ENCODE measurements at regions not wholly inside any gene's neighbourhood (a gene's known extent, or its start where the extent isn't known, plus 50 kb on each side); places are given as distances from the start of the nearest gene placed in this dataset.
"Not testable (repeated sequence)": the region's sequence is repeated elsewhere in the genome, so short reads cannot be mapped to it uniquely, and the experiment has no call there.

GRCh38 chr10:125247576-125247975, 87.2 kb upstream of the CTBP2 start:
- DNase-seq (ENCODE audit: low spot score): no peak

GRCh38 chr10:125243532-125244253, 83.3 kb upstream of the CTBP2 start:
- DNase-seq (ENCODE audit: low spot score): no peak

DNA sequence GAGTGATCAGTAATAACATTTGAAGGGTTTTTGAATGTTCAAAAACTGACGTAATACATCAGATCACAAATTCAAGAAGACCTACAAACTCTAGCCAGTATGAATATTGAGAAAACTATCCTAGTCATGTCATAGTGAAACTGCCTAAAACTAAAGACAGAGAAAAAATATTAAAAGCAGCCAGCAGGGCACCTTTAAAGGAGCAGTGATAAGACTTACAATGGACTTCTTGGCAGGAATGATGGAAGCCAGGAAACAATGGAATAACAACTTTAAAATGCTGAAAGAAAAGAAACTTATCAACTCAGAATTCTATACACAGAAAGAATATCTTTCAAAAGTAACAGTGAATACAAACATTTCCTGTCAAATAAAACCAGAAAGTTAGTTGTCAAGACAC, 78.3 kb upstream of the CTBP2 start:
- DNase-seq (ENCODE audit: low spot score): no peak

- DNase-seq (ENCODE audit: low spot score): no peak
These were observed 75.7 kb upstream of the CTBP2 start for GRCh38 chr10:125236091-125236490.

- DNase-seq (ENCODE audit: low spot score): no peak
These were observed 75.0 kb upstream of the CTBP2 start for GRCh38 chr10:125235093-125236069.

DNA sequence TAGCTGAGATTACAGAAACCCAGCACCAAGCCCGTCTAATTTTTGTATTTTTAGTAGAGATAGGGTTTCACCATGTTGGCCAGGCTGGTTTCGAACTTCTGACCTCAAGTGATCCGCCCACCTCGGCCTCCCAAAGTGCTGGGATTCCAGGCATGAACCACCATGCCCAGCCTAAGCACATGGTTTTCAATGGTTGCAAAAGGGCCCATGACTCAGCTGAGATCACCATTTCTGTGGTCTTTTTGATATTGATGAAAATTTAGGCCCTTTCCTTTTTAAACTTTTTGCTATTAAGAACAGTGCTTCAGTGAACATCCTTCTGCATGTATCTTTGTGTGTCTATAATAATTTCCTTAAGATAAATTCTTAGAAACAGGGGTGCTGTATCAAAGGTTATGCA, 74.2 kb upstream of the CTBP2 start:
- DNase-seq (ENCODE audit: low spot score): not testable (repeated sequence)

GRCh38 chr10:125233726-125234125, 73.4 kb upstream of the CTBP2 start:
- no peak for DNase-seq (ENCODE audit: low spot score)

- no peak for DNase-seq (ENCODE audit: low spot score)
These were observed 72.5 kb upstream of the CTBP2 start for GRCh38 chr10:125232841-125233240.

DNA sequence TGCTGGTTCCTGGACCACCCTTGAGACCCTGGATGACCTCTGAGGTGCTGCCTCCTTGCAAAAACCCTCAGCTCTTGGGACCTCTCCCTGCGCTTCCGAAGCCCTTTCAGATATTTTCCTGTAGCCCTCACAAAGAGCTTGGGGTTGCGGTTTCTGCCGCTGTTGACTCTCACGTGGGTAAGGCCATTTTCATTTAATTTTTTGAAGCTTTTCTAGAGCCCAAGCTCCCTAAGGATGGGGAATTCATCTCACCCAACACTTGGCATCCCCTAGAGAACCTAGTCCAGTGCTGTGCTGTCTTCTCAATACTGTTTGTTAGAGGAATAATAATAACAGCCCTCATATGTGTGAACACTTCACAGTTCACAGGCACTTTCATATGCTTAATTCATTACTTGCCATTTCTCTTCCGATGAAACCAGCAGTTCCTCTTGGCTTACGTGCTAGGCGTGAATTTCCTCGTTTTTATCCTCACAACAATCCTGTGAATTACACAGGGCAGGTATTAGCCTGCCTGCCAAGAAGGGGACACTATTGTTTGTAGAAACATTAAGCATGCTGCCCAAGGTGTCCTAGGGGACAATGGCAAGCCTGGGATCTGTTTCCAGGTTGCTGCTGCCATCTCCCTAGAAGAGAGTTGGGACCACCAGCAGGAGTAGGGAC, 71.6 kb upstream of the CTBP2 start:
- no peak for DNase-seq (ENCODE audit: low spot score)

DNA sequence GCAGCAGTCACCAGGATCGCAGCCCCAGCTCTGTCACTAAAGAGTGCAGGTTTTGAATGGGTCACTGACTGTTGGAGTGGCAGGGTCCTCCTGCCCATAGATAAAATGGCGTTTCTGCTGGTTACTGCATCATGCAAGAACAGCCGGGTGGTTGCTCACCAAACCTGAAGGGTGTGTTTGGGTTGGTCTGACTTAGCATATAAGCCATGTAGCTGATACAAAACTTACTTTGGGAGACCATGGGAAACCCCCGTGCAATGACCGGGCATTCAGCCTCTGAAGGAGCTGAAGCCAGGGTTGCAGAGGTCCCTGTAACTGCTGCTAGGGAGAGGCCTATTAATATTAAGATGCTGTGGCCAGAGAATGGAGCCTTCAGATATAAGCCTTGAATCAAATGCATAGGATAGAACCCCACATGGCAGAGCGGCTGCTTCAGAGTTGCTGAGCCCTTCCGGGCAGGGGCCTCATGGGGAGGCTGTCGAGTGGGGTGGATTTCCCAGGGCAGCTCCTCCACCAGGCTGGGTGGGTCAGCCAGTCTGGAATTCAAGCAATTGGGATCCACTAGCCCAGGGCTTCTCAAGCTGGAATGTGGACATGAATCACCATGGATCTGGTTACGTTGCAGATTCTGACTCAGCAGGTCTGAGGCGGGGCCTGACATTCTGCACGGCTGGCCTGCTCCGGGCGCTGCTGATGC, 70.9 kb upstream of the CTBP2 start:
- DNase-seq (ENCODE audit: low spot score): no peak

DNA sequence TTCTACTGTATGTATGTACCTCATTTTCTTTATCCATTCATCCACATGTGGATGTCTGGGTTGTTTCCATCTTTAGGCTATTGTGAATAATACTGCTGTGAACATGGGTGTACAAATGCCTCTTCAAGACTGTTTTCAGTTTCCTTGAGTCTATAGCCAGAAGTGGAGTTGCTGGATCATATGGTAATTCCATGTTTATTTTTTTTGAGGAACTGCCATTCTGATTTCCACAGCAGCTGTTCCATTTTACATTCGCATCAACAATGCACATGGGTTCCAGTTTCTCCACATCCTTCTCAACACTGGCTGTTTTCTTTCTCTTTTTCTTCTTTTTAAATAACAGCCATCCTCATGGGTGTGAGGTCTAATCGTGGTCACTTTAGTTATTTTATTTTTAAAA, 69.9 kb upstream of the CTBP2 start:
- DNase-seq (ENCODE audit: low spot score): no peak

- not testable (repeated sequence) for DNase-seq (ENCODE audit: low spot score)
These were observed 68.0 kb upstream of the CTBP2 start for GRCh38 chr10:125228245-125228940.

- no peak for DNase-seq (ENCODE audit: low spot score)
These were observed 67.2 kb upstream of the CTBP2 start for GRCh38 chr10:125227546-125227945.

GRCh38 chr10:125226823-125227222, 66.5 kb upstream of the CTBP2 start:
- no peak for DNase-seq (ENCODE audit: low spot score)

DNA sequence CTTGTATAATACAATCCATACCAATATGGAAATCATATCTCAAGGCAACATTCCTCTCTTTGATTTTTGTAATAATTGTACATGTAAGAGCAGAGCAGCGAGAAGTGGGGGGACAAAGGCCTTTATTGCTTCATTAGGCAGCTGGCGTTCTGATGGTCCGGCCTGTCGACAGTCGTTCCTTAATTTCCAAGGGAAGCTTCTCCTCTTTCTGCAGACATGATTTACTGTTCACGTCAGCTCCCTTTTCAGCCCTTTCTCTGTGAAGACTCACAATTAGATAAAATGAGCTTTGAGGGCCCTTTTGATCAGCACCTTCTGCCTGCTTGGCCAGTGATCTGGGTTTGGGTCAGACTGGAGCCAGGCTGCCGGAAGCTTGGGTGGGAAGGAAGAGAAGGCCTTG, 65.6 kb upstream of the CTBP2 start:
- DNase-seq (ENCODE audit: low spot score): no peak

DNA sequence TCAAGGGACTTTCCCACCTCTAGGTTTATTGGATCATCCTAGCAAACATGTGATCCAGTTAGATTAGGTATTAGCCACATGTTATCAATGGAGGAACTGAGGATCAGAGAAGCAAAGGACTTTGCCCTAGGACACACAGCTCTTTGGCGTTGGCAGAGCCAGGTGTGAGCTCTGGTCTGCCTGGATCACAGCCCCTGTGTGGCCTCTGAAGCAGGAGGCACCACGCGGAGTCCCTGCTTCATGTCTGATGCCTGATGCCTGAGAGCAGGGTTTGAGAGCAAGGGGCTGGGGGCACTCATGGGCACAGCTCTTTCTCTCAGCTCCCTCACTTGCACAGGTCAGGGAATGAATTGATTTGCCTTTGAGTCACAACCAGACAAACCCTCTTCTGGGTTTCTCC, 64.7 kb upstream of the CTBP2 start:
- no peak for DNase-seq (ENCODE audit: low spot score)

- DNase-seq (ENCODE audit: low spot score): no peak
These were observed 62.3 kb upstream of the CTBP2 start for GRCh38 chr10:125222515-125223308.

DNA sequence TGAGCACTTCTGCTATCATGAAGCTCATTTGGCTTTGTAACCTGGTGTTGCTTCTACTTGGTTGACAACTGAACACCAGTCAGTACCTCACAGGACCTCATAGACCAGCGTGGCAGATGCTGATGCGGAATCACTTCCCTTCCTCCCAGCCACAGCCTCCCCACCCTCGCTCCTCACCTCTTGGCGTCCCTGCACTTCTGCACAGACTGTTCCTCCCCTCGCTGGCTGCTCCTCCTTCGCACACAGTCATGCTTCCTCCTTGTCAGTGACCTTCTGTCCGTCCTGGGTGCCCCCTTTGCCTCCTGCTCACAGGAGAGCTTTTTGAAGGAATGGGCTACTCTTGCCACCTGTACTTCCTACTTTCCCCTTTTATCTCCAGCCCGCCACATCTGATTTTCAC, 61.4 kb upstream of the CTBP2 start:
- no peak for DNase-seq (ENCODE audit: low spot score)

DNA sequence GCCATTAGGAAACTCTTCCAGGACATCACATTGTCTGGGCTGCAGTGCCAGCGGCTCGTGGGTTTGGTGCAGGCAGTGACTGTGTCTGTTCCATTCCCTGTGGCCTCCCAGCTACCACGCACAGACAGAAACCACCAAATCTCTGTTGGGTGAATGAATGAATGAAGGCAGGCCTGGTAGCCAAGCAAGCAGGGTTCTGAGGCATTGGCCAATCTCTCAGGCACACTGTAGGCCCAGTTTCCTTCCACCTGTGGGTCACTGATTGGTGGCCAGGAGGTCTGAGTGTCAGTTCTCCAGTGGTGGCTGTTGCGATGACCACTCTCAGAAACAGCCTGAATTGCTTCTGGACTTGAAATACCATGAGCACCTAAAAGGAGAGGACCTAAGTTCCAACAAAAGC, 59.4 kb upstream of the CTBP2 start:
- DNase-seq (ENCODE audit: low spot score): no peak

DNA sequence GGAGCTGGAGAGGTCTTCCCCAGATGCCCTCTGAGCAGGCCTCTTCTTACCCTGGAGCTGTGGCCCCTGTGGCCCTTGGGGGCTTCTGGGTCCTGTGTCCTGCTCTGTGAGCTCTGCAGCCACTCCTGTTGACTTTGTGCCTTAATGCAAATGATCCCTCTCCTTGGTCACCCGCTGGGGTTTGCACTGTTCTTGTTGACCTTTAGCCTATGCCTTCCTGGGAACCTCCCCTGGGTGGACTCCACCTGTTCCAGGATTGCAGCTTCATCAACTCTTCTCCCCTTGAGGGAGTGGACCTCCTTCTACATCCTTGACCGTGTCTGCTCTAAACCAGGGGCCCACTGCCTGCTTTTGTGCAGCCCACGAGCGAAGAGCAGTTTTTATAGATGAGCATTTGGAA, 58.6 kb upstream of the CTBP2 start:
- no peak for DNase-seq (ENCODE audit: low spot score)

Data from mucosa of gallbladder (tissue), 1 donor.